ENCODE measurements at regions not wholly inside any gene's neighbourhood (a gene's known extent, or its start where the extent isn't known, plus 50 kb on each side); places are given as distances from the start of the nearest gene placed in this dataset.

GRCh38 chr3:151999936-152000335 is 126.5 kb downstream of the SUCNR1 start:
- TF ChIP-seq POLR2A (IDR thresholded peaks at IDR 0.05), result no peak
- no peak for TF ChIP-seq CTCF (IDR thresholded peaks at IDR 0.05)
- no peak for TF ChIP-seq POLR2AphosphoS5 (IDR thresholded peaks at IDR 0.05)

Data from gastroesophageal sphincter (tissue), 3 donors.